HUES6 (cell line): ENCODE measurements at regions not wholly inside any gene's neighbourhood (a gene's known extent, or its start where the extent isn't known, plus 50 kb on each side); places are given as distances from the start of the nearest gene placed in this dataset.

ENCODE experiments used
- H3K27ac ChIP-seq: 2 replicates; pipeline ENCODE4 v1.7.0; 2013; ENCODE audit warnings: low read depth, mild to moderate bottlenecking, low read length, inconsistent platforms
- H3K27me3 ChIP-seq: 2 replicates; pipeline ENCODE4 v1.6.1; 2013; ENCODE audit warnings: low read length; ENCODE audit not compliant: control insufficient read depth, insufficient read depth
- H3K36me3 ChIP-seq: 2 replicates; pipeline ENCODE4 v1.6.1; 2013; ENCODE audit warnings: low read length; ENCODE audit not compliant: control insufficient read depth, insufficient read depth
- H3K4me1 ChIP-seq: 2 replicates; pipeline ENCODE4 v1.6.1; 2013; ENCODE audit warnings: low read length; ENCODE audit not compliant: control insufficient read depth, insufficient read depth
- H3K4me3 ChIP-seq: 2 replicates; pipeline ENCODE4 v1.5.1; 2013; ENCODE audit warnings: low read depth, low read length
- H3K9ac ChIP-seq: one replicate; pipeline ENCODE4 v1.6.1; 2013; ENCODE audit warnings: mild to moderate bottlenecking, low read length
- H3K9me3 ChIP-seq: 2 replicates; pipeline ENCODE4 v1.6.1; 2013; ENCODE audit warnings: low read depth, low read length; ENCODE audit not compliant: control insufficient read depth, insufficient read depth

DNA sequence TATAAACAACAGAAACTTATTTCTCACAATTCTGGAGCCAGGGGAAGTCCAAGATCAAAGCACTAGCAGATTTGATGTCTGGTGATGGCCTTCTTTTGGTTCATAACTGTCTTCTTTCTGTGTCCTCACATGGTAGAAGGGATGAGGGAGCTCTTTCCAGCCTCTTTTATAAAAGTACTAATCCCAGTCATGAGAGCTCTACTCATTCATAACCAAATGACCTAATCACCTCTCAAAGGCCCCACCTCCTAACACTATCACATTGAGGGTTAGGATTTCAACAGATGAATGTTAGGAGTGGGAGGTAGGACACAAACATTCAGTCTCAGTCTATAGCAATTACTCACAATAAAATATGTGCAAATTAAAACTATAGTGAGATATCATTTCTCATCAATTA is 50.1 kb upstream of the UBE2E2 start:
- H3K36me3 ChIP-seq: no peaks in the 10 kb centered on the region

More for the DNA sequence above, 50.1 kb upstream of the UBE2E2 start:
- Histone ChIP-seq H3K9me3 (peaks cover 4% of the 10 kb centered on the region; the same call in 1 of the 2 replicates), H3K27ac (no peak overlapping the region), H3K4me3 (no peak overlapping the region), H3K27me3 (no peaks in the 10 kb centered on the region), H3K4me1 (peaks cover 4% of the 10 kb centered on the region; the same call in 1 of the 2 replicates), H3K9ac (no peak overlapping the region)
